UCSD-AML1 (cell line): ENCODE measurements at regions not wholly inside any gene's neighbourhood (a gene's known extent, or its start where the extent isn't known, plus 50 kb on each side); places are given as distances from the start of the nearest gene placed in this dataset.

Experiments
- DNase-seq: peaks from one replicate; lab custom pipeline; 2025; ENCODE audit not compliant: unreplicated experiment; lab: John Stamatoyannopoulos, UW

DNA sequence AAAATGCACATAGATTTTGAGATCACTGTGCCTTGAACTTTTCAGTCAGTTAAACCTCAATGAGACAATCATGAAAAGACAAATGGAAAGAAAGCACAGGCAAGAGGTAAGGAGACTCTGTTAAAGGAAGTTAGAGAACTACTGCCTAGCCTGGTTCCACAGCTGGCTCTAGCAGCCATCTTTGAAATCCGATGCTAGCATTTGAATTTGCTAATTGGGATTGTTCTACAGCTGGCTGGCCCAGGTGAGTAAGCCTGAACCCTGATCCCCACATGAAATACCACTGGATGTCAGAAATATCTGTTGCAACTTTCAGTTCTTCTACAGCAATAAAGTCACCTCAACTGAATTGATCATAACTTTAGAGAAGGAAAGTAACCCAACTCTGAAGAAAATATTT is 315.2 kb upstream of the CHAC2 start:
- no peak for DNase-seq

DNA sequence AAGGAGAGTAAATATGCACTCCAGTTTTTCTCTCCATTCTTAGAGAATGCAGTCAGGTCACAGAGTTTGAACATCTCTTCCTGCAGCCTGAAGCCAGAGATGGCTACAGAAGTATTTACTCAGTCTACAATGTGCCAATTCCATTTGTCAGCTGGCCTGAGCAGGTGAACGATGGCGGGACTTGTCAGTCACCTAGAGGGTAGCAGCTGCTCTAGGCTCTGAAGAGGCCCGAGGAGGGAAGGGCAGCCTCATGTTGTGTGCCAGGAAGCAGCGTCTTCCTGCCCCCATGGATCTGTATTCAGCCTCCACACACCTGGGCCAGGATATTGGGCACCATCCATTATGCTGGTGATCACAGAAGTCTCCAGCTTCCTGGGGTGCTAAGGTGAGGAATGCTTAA is 316.7 kb upstream of the CHAC2 start:
- no peak for DNase-seq

DNA sequence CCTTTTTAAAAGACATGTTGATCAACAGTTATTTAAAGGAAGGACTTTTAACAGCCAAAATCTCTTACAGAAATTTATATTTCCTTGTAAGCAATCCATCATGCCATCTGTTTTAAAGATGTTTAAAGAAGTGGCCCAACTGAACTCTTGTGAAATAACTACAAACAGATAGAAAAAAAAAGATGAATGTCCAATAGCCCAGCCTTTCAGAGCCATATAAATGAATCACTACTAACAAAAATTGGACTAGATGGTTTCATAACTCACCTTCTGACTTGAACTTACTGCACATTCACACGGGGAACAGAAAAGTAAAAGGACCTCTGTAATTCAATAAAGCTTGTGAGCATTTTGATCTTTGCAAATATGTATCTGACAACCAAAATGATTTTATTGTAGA is 319.0 kb upstream of the CHAC2 start:
- DNase-seq = no peak

DNA sequence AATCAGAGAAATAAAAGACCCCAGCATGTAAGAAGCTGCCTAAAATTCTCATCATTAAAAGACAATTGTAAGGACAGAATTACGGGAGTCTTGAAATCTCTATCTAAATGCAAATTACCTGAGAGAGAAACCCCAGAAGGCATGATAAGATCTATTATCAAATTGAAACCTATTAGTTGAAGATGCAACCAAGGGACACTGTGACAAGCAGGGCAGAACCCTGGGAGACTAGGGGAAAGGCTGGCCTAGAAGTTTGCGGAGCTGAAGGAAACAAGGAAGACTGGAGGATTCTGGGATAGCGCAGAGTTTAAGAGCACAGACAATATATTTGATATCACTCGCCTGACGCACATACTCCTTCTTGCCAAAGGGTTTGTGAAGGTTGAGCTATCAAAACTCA is 319.5 kb upstream of the CHAC2 start:
- no peak for DNase-seq

DNA sequence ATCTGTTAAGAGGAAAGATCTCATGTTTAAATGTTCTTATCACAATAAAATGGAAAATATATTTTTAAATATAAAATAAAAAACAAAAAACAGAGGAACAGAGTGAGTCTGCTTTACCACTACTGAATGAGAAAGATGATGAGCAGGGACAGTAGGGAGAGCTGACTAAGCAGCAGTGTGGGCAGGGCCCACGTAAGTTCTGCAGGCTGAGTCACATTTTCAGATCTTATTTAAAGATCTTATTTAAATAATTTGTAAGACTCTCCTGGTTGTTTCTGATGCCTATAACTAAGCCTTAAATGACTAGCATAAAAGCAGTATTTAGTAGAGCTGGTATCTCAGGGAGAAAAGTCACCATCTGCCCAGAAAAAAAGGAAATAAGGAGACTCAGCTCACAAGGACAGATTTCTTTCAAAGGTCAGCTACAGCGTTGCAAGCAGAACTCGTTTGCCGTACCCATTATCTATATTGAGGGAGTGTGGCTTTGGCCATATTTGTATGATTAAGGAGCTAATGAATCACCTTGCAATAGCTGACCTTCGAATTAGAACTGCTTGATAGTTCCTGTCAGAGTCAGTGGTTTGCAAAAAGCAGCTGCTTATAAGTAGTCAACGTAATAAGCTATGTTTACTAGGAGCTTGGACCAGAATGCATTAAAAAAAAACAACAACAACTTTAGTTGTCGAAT is 322.1 kb upstream of the CHAC2 start:
- DNase-seq = no peak

DNA sequence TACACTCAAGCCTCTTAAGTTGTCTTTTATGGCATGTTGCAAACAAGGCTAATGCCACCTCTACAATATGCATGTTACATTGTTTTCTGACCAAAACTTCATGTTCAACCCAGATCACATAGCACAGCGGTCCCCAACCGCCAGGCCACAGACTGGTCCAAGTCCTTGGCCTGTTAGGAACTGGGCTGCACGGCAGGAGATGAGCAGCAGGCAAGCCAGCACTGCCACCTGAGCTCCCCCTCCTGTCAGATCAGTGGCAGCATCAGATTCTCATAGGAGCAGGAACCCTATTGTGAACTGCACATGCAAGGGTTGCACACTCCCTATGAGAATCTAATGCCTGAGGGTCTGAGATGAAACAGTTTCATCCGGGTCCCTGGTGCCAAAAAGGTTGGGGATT is 324.8 kb upstream of the CHAC2 start:
- no peak for DNase-seq

DNA sequence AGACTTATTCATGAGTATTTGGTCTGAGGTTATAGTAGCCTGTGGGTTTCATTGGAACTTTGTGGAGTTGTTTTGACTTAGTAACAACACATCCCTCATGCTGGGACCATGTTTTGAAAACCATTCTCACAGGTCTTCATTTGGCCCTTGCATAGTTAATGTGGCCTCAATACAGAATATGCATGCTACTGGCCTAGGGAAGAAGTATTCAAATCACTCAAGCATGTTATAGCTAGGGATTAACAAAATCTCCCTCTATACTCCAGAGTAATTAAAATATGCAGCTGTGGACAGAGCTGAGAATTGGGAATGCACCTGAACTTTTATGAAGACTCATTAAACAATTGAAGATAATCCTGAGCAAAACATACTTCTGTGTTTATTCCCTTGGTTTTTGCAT is 325.5 kb upstream of the CHAC2 start:
- DNase-seq = no peak

DNA sequence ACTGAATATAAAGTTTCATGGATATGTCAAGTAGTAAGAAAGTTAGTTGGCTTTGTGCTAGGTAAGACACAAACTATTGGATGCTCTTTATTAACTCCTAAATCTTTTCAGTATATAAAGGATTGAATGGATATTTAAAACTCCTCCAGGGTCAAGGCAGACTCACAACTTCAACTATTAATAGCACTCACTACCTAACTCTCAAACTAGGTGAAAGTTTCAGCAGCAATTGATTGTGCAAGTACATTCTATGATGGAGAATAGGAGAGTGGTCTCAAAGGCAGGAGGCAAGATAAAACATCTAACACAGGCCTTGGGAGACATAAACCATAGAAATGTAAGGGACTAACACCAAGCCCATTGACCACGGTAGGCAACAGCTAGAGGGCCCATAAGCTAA is 328.9 kb upstream of the CHAC2 start:
- DNase-seq = no peak

DNA sequence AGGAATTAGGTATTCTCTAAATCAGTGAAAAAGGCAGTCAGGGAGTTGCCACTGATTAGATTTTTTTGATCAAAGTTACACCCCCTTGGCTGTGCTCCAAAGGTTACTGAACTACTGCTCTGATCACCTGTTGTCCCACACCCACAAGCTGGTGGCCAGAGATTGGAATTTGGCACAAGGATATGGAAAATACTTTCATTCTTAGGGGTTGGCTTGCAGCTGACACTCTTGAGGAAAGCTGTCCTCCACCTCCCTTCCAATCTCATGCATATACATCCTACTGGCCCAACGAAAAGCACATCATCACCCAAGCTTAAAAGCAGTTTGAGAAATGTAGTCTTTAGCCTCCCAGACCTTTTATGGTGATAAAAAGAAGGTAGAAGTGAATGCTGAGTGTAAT is 329.5 kb upstream of the CHAC2 start:
- DNase-seq = no peak

DNA sequence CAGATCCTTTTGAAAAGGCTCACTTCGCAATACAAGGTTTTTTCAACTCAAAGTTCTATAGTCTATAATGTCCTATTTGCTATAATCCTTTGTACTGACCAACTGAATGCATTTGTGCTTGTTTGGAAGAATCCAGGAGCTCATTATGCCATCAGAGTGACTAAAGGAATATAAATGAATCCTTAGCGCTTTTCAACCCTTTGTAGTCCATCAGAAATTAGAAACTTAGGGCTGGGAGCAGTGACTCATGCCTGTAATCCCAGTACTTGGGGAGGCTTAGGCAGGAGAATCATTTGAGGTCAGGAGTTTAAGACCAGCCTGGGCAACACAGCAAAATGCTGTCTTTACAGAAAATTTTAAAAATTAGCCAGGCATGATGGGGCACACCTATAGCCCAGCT is 330.2 kb upstream of the CHAC2 start:
- DNase-seq = no peak

DNA sequence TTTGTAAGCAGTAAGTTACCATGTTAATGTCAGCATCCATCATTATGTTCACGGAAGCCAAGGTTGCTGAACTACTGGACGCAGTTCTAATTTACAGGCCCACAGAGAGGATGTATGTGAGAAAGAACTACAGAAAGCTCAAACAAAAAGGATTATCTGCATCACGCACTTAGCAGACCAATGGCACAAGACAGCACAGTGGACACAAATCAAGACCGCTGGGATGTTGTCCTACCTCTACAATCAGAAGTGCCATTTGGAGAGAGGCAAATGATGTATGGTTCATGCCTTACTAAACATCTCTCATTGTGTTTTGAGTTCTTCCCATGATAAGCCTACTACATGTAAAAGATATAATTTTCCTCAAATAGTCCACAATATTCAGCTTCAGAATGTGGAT is 330.7 kb upstream of the CHAC2 start:
- DNase-seq = no peak

DNA sequence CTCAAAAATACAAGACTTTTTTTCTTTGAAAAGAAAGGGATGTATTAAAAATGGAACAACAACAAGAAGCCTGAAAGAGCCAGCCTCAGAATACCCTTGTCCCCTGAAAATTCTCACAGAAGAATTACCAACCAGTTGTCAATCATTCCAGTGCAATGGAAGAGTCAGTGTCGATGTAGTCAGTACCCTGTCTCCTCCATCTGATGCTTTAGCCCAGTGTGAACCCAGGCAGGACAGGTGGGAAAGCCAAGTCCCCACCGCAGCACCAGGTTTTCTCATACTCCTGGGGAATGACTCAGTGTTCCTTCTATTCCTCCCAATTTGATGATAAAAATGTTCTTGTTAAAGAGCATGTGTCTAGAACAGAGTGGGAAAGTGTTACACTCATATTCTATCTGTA is 332.0 kb upstream of the CHAC2 start:
- no peak for DNase-seq

DNA sequence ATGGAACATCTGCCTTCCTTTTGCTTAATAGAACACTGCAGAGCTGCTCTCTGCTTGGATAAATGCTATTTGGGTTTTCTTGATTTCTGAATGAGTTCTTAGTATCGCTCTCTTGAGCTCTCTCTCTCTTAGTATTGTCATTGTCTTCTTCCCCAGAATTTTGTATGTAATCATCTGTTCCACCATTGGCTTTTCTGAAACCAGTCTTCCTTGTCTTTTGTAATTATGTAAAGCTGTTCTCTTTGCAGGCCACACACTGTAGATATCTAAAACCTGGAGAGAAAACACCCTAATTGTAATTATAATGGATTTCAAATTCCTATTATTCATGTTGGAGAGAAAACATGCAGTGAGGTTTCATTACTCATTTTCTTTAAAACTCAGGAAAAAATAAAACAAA is 333.1 kb upstream of the CHAC2 start:
- no peak for DNase-seq

DNA sequence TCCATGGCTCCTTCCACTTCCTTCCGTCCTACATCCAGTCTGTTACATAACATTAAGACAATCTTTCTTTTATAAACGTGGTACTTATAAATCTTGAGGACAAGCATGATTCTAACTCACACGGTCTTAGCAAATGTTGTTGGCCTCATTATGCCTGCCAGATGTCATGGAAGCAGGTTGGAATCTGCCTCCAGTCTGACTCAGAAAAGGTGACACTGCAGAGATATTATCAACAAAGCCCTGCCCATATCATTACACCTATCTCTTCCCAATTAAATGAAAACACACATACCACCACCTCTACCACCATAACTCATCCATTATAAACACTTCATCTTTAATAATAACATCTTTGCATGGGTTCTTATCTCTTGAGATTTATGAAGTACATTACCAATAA is 334.7 kb upstream of the CHAC2 start:
- DNase-seq = no peak

DNA sequence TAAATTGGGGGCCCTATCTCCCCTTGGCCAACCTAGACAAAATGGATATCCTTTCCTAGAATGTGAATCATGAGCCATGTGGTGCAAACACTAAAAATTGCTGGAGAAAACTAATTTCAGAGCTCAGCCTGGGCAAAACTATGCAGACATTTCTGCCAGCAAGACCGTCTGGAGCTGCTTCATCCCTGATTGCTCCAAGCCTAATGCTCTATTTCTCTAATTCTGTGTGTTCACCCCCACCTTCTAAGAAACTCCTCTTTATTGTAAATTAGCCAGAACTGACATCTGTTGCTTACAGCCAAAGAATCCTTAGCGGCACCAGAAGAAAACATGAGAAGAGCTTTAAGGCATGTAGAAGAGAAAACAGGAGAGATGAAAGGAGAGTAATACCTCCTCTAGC is 337.7 kb upstream of the CHAC2 start:
- no peak for DNase-seq

DNA sequence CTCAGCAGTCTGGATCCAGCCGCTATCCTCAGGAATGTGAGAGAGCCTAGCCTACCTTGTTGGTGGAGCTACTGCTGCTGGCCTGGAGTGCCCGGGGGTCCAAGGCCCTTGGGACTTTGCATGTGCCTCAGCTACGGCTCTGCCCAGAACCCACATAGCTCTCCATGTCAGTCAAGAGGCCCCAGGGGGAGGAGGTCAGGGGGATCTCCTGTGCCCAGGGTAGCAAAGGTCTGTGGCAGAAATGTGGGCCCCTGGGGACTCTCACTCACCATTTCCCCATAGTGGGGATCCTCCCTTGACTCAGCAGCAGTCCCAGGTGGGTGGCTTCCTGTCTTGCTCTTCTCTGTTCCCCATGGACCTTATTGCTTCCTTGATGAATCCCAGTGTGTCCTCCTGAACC is 342.7 kb upstream of the CHAC2 start:
- no peak for DNase-seq

DNA sequence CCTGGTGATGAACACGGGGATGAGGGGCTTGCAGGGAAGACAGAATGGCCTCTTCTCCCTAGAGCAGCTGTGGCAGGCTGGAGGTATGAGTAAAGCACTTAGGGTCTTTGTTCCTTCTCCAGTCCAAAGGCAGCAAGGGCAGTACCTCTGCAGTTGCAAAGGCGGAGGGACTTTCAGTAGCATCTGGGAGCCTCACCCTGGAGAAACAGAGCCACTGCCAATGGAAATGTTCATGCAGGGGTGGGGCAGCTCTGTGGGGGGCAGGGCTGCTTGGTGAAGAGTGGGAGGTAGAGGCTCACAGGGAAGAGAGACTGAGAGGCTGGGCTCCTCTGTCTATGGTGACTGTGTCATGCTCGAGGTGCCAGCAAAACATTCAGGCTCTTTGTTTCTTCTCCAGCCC is 344.1 kb upstream of the CHAC2 start:
- no peak for DNase-seq

DNA sequence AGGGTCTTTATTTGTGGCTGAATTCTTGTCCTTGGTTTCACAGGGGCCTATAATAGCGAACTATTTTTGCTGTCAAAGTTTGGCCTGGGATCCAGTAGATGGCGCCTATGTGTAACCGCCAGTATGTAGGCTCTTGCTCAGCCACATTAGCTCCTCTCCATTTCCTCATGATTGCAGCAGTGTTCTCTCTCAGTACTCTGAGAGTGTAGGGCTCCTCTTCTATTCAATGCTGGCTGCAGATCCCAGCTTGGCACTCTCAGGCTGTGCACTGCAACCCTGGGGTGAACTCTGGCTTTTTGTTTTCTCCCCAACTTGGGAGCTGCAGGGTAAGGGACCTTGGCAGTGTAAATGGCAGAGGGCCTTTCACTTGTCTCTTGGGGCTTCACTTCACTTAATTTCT is 344.6 kb upstream of the CHAC2 start:
- DNase-seq = peak; percentile 35

DNA sequence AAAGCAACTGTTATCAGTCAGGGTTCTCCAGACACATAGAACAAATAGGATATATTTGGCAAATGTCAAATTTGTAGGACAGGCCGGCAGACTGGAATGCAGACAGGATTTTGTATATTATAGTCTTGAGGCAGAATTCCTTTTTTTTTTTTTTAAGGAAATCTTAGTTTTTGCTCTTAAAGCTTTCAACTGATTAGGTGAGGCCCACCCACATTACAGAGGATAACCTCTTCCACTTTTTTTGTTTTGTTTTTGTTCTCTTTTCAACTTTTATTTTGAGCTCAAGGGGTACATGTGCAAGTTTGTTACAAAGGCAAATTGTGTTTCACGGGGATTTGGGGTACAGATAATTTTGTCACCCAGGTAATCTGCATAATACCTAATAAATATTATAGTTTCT is 350.2 kb upstream of the CHAC2 start:
- DNase-seq = no peak

DNA sequence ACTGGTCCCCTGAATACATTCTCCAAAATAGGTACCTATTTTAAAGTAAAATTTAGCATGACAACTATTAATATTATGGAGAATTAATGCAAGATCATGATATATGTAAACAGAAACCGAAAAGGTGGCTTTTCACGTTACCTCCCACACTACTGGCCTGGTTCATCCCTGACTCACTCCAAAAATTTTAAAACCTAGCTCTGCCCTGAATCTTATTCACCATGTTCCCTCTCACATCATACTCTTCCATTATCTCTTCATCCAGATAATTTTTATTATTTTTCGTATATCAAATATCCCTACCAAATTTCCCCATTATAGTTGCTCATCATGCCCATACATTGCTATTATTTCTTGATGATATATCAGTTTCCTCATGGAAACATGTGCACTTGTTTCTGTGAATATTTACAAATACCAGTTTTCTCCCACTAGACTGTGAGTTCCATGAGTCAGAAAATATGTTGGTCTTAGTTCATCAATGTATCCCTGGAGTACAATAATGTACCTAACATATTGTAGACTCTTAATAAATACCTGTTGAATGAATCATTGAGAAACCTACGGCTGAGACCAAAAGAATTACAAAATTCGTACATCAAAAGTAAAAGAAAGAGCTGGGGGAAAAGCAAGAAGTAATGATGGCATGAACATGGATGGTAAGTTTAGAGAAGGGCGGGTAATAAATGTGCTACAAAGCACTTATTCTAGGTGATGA is 360.1 kb upstream of the CHAC2 start:
- DNase-seq = no peak

DNA sequence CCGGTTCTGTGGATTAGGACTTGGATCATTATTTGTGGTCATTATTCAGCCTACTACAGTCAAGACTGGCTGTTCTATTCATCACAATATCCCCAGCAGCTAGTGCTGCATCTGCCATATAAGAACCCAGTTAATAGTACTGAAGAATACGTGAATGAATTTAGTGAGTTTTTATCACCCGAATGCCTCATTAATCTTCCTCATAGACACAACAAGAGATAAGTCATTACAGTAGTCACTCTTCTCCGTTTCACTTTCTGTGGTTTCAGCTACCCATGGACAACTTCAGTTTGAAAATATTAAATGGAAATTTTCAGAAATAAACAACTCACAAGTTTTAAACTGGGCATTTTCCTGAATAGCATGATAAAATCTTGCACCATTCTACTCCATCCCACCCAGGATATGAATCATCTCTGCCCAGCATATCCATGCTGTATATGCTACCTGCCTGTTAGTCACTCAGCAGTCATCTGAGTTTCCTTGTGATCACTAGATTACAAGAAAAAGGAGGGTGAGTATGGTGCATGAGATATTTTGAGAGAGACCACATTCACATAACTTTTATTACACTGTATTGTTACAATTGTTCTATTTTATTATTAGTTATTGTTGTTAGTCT is 363.7 kb upstream of the CHAC2 start:
- DNase-seq = no peak

DNA sequence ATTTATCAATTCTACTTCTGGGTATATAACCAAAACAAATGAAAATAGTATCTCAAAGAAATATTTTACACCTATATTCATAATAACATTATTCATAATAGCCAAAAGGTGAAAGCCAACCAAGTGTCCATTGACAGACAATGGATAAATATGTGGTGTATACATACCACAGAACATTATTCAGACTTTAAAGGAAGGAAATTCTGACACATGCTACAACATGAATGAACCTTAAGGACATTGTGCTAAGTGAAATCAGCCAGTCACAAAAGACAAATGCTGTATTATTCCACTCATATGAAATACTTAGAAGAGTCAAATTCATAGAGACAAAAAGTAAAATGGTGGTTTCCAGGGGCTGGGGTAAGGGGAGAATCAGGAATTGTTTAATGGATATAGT is 370.5 kb upstream of the CHAC2 start:
- DNase-seq = no peak

DNA sequence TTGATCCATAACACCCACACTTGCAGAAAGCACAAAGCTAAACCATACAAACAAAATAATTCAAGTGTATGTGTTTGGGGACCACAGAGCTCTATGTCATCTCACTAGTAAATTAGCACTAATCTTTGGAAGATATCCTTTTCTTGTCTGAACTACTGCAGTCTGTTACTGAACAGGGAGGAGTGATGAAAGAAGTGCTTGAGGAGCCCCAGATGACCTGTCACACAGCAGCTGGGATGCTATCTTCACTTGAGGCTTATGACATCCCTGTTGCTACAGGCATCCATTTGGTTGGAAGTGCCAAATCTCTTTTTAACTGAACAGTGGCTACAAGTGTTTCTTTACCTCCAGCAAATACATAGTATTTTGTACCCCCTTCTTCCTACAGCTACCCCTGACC is 386.3 kb upstream of the CHAC2 start:
- no peak for DNase-seq
